Thoracic aorta (tissue), 2 donors: ENCODE measurements at regions not wholly inside any gene's neighbourhood (a gene's known extent, or its start where the extent isn't known, plus 50 kb on each side); places are given as distances from the start of the nearest gene placed in this dataset.

Experiments
- ATAC-seq: fragments of 150-250 bp; one replicate; pipeline ENCODE4 v1.8.0; 2017; ENCODE audit warnings: low read depth; ENCODE audit not compliant: insufficient number of reproducible peaks, low FRiP score
- DNase-seq: peaks from one replicate; pipeline ENCODE4 v3.0.0-alpha.2; 2020; ENCODE audit warnings: low spot score
- H3K27ac ChIP-seq, 2 donors: fragments of 200-600 bp; sonication (generic); 1 replicate in 1 of 2; 2 replicates in 1 of 2; pipeline ENCODE4 v1.5.1; 2016; ENCODE audit warnings: mild to moderate bottlenecking in 2 of 2, moderate library complexity in 2 of 2
- H3K27me3 ChIP-seq: fragments of 200-600 bp; sonication (generic); replicated peaks from 2 replicates; pipeline ENCODE4 v1.6.0; 2016; ENCODE audit warnings: mild to moderate bottlenecking; ENCODE audit not compliant: insufficient read depth
- H3K36me3 ChIP-seq: fragments of 200-600 bp; sonication (generic); one replicate; pipeline ENCODE4 v1.5.1; 2016
- H3K4me1 ChIP-seq, 2 donors: fragments of 200-600 bp; sonication (generic); 1 replicate in 1 of 2; 2 replicates in 1 of 2; pipeline versions ENCODE4 v1.5.1 to v1.6.0; 2016; ENCODE audit warnings: low read depth in 2 of 2, mild to moderate bottlenecking in 1 of 2; ENCODE audit not compliant: control insufficient read depth in 1 of 2
- H3K4me3 ChIP-seq: fragments of 200-600 bp; sonication (generic); 2 replicates; pipeline ENCODE4 v1.5.1; 2016; ENCODE audit warnings: mild to moderate bottlenecking
- H3K9me3 ChIP-seq: fragments of 200-600 bp; sonication (generic); 2 replicates; pipeline ENCODE4 v1.5.1; 2016
- TF ChIP-seq, protein P1 (sequence below): fragments of 200-600 bp; sonication (generic); IDR thresholded peaks from one replicate; pipeline ENCODE4 v1.5.1; 2019; ENCODE audit warnings: antibody characterized with exemption

DNA sequence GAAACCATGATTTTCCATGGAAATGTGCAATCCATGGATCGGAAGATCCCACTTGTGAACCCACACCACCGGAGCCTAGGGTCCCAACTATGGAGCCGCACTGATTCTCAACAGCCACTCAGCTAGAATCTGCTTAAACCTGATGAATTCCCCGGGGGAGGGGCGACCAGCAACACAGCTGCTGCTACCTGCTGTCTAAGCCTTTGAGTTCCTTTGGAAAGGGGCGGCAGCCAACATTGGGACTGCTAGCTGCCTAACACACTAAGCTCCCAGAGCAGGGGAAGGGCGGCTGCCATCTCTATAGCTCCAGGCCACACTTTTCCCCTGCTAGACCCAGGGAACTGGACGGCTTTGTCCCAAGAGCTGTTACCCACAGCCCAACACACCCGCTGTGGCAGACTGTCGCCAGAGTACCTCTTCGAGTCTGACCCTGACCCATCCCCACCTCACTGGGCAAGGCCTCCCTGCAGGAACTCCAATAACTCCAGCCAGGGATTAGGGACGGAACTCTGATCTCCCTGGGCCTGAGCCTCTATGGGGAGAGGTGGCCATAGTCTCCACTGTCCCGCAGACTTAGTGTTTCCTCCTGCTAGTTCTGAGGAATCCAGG lies 205.8 kb upstream of the SLC16A7 start:
- Histone ChIP-seq H3K36me3 (no peaks in the 10 kb centered on the region), H3K4me1 (no peaks in the 10 kb centered on the region), H3K4me3 (no peak overlapping the region), H3K9me3 (no peaks in the 10 kb centered on the region), H3K27me3 (no peaks in the 10 kb centered on the region), H3K27ac (no peak overlapping the region)
- ATAC-seq (no peak), DNase-seq (no peak)
- TF ChIP-seq, protein P1, sequence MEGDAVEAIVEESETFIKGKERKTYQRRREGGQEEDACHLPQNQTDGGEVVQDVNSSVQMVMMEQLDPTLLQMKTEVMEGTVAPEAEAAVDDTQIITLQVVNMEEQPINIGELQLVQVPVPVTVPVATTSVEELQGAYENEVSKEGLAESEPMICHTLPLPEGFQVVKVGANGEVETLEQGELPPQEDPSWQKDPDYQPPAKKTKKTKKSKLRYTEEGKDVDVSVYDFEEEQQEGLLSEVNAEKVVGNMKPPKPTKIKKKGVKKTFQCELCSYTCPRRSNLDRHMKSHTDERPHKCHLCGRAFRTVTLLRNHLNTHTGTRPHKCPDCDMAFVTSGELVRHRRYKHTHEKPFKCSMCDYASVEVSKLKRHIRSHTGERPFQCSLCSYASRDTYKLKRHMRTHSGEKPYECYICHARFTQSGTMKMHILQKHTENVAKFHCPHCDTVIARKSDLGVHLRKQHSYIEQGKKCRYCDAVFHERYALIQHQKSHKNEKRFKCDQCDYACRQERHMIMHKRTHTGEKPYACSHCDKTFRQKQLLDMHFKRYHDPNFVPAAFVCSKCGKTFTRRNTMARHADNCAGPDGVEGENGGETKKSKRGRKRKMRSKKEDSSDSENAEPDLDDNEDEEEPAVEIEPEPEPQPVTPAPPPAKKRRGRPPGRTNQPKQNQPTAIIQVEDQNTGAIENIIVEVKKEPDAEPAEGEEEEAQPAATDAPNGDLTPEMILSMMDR = no peak

DNA sequence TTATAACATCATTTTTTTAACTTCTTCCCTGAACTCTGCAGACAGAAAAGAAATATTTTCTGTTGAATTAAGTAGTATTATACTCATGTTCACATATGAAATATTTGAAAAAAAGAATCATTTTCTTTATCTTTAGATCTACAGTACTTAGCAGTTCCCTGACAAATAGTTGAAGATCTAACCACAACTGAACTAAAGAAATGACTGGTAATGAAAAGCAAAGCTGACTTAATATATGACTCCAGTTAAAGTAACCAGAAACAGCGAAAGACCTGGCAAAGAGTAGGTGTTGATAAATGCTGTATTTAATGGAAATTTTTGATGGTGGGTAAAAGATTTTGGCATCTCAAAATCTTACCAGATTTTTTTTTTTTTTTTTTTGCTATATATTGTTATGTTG lies 207.1 kb upstream of the SLC16A7 start:
- H3K27ac ChIP-seq = no peak overlapping the region
- no peak overlapping the region for H3K4me3 ChIP-seq
- no peaks in the 10 kb centered on the region for H3K27me3 ChIP-seq
- ATAC-seq (no peak), DNase-seq (no peak)
- no peaks in the 10 kb centered on the region for H3K36me3 ChIP-seq
- no peaks in the 10 kb centered on the region for H3K4me1 ChIP-seq
- TF ChIP-seq, protein P1 = no peak
- no peaks in the 10 kb centered on the region for H3K9me3 ChIP-seq

DNA sequence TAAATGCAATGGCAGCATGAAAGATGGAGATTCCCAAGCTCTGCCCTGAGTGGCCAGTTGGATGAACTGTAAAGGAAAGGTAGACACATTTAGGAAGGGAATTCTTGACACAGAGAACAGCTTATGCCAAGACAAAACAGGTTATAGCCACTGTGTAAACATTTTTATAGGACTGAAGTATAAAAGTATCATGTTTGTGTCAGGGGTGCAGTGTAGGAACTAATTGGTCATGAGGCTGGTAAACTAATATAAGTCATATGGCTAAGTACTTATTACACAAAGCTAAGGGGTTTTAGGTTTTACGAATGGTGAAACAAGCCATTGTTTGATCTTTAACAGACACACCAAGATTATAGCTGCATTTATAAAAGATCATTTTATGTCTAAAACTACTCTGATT lies 207.7 kb upstream of the SLC16A7 start:
- Histone ChIP-seq H3K4me1 (no peaks in the 10 kb centered on the region), H3K36me3 (no peaks in the 10 kb centered on the region), H3K9me3 (no peaks in the 10 kb centered on the region), H3K4me3 (no peak overlapping the region), H3K27ac (no peak overlapping the region), H3K27me3 (no peaks in the 10 kb centered on the region)
- DNase-seq = no peak
- TF ChIP-seq, protein P1 = no peak
- peak; percentile 55 for ATAC-seq

DNA sequence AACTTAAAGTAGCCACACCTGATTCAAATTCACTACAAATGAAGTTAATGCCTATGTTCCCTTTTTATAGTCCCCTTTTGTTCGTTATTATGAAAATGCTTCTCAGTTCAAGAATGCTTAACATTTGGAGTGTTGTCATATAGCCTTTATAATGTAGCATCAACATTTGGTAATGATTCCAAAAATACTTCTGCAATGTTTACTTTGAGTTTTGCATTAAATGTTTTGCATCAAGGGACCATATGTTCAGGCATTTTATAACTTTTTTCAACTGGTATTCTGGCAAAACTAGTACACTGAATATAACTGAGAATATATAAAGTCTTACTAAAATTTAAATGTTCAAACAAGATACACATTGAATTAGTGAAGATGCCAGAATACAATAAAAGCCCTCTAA lies 209.6 kb upstream of the SLC16A7 start:
- TF ChIP-seq, protein P1 = no peak
- no peak for ATAC-seq
- DNase-seq = no peak

DNA sequence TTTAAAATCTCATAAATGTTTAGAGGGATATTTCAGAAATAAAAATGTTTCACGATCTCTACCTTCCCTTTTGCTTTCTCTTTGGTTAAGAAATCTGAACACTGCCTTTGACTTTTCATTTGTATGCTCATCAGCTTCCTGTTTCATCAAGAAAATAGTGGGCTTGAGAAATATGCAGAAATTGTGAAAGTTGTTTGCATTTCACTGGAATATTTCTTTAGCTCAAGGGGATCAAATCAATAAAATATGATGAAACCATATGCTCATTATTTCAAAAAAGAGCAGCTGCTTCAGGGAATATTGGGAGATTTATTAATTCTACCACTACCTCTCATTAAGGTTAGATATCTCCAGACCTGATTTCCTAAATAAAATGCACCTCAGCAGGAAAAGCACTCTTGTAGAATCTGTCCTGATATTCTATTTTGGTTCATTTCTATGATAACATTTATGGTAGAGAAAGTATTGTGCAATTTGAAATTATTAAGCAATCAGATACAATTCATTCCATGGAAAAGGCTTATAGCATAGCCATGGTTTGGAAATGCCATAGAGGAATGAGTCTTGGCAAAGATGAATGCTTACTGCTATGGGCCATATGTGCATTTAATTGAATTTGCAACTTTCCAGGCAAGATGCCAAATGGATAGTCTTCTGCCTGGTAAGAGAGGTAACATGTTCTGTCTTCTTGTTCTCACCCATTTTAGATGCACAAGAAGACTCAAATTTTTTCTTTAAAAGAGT lies 212.6 kb upstream of the SLC16A7 start:
- no peaks in the 10 kb centered on the region for H3K36me3 ChIP-seq
- H3K27me3 ChIP-seq = no peaks in the 10 kb centered on the region
- no peak overlapping the region for H3K27ac ChIP-seq
- H3K4me1 ChIP-seq = no peaks in the 10 kb centered on the region
- ATAC-seq = no peak
- no peak for DNase-seq
- TF ChIP-seq, protein P1 = no peak
- H3K9me3 ChIP-seq = no peaks in the 10 kb centered on the region
- H3K4me3 ChIP-seq = no peak overlapping the region

More for the DNA sequence above, 209.6 kb upstream of the SLC16A7 start:
- no peaks in the 10 kb centered on the region for H3K36me3 ChIP-seq
- no peaks in the 10 kb centered on the region for H3K9me3 ChIP-seq
- no peak overlapping the region for H3K4me3 ChIP-seq
- no peaks in the 10 kb centered on the region for H3K4me1 ChIP-seq
- H3K27ac ChIP-seq = no peak overlapping the region
- no peaks in the 10 kb centered on the region for H3K27me3 ChIP-seq
